Fibroblast of lung (primary cell): ENCODE measurements at regions not wholly inside any gene's neighbourhood (a gene's known extent, or its start where the extent isn't known, plus 50 kb on each side); places are given as distances from the start of the nearest gene placed in this dataset.

Experiments
- DNase-seq, 2 donors: peaks; one replicate each; pipeline versions ENCODE4 v3.0.0 to v3.0.0-alpha.2; 2010; ENCODE audit warnings: low read depth in 2 of 2
- H2AFZ ChIP-seq: 2 replicates; pipeline ENCODE4 v1.5.1; 2012; ENCODE audit warnings: low read length, control low read depth, inconsistent platforms
- H3K27ac ChIP-seq: 2 replicates; pipeline ENCODE4 v1.5.1; 2011; ENCODE audit warnings: low read length, control low read depth; ENCODE audit not compliant: insufficient read depth
- H3K27me3 ChIP-seq: 2 replicates; pipeline ENCODE4 v1.5.1; 2011; ENCODE audit warnings: mild to moderate bottlenecking, low read length; ENCODE audit not compliant: control insufficient read depth, insufficient read depth
- H3K36me3 ChIP-seq: 2 replicates; pipeline ENCODE4 v1.5.1; 2011; ENCODE audit warnings: low read length; ENCODE audit not compliant: control insufficient read depth, insufficient read depth
- H3K4me1 ChIP-seq: 2 replicates; pipeline ENCODE4 v1.5.1; 2011; ENCODE audit warnings: low read length; ENCODE audit not compliant: control insufficient read depth, insufficient read depth; ENCODE audit errors: extremely low read depth
- H3K4me2 ChIP-seq: 2 replicates; pipeline ENCODE4 v1.5.1; 2011; ENCODE audit warnings: low read length, control low read depth; ENCODE audit not compliant: insufficient read depth; ENCODE audit errors: extremely low read depth
- H3K4me3 ChIP-seq, 4 experiments: fragments of 200-600 bp in 1 of 4; sonication (generic) in 1 of 4; replicated peaks in 1 of 4; 2 replicates each; pipeline ENCODE4 v1.5.1; 2011 to 2016; ENCODE audit warnings: low read length in 4 of 4, low read depth in 3 of 4, mild to moderate bottlenecking in 3 of 4, control low read depth in 2 of 4, inconsistent platforms in 1 of 4, mixed read lengths in 1 of 4; ENCODE audit not compliant: insufficient read depth in 1 of 4; ENCODE audit errors: control extremely low read depth in 1 of 4
- H3K79me2 ChIP-seq: 2 replicates; pipeline ENCODE4 v1.5.1; 2012; ENCODE audit warnings: mild to moderate bottlenecking, low read length, inconsistent platforms; ENCODE audit not compliant: control insufficient read depth, insufficient read depth
- H3K9ac ChIP-seq: 2 replicates; pipeline ENCODE4 v1.5.1; 2011; ENCODE audit warnings: mild to moderate bottlenecking, low read length, control low read depth; ENCODE audit not compliant: insufficient read depth
- H3K9me3 ChIP-seq: 2 replicates; pipeline ENCODE4 v1.5.1; 2012; ENCODE audit warnings: low read depth, low read length; ENCODE audit not compliant: control insufficient read depth, insufficient read depth
- H4K20me1 ChIP-seq: 2 replicates; pipeline ENCODE4 v1.5.1; 2011; ENCODE audit warnings: low read length; ENCODE audit not compliant: control insufficient read depth, insufficient read depth; ENCODE audit errors: extremely low read depth
- CTCF ChIP-seq, 2 donors: IDR thresholded peaks in 1 of 2; conservative IDR thresholded peaks in 1 of 2; 1 replicate in 1 of 2; 2 replicates in 1 of 2; pipeline ENCODE4 v1.5.1; 2011 to 2012; ENCODE audit warnings: low read length in 2 of 2, control low read depth in 1 of 2, inconsistent platforms in 1 of 2, low read depth in 1 of 2, mild to moderate bottlenecking in 1 of 2
- EZH2 ChIP-seq: IDR thresholded peaks from 2 replicates; pipeline ENCODE4 v1.5.1; 2012; ENCODE audit warnings: low read length, control low read depth, mild to moderate bottlenecking; ENCODE audit errors: missing control alignments

GRCh38 chr5:68883436-68883835, 210.4 kb upstream of the SLC30A5 start:
- no peaks in the 10 kb centered on the region for H4K20me1 ChIP-seq

GRCh38 chr5:68884144-68884754, 209.6 kb upstream of the SLC30A5 start:
- Histone ChIP-seq H3K4me1 (no peaks in the 10 kb centered on the region), H3K79me2 (no peaks in the 10 kb centered on the region), H3K9ac (no peak overlapping the region), H3K4me3 (no peak overlapping the region), H3K36me3 (no peaks in the 10 kb centered on the region), H2AFZ (no peak overlapping the region), H3K9me3 (no peaks in the 10 kb centered on the region), H4K20me1 (no peaks in the 10 kb centered on the region), H3K4me2 (no peak overlapping the region), H3K27ac (no peak overlapping the region), H3K27me3 (no peaks in the 10 kb centered on the region)
- TF ChIP-seq EZH2 (no peak), CTCF (conservative IDR thresholded peaks at IDR 0.05 in 1 of 2, IDR thresholded peaks at IDR 0.05 in 1 of 2; ENCODE audit: low read depth in 1 of 2, low read length in 2 of 2) (no peak)
- DNase-seq, result no peak

More at GRCh38 chr5:68883436-68883835, 210.4 kb upstream of the SLC30A5 start:
- Histone ChIP-seq H3K27ac (no peak overlapping the region), H3K9ac (no peak overlapping the region), H2AFZ (no peak overlapping the region), H3K4me1 (no peaks in the 10 kb centered on the region), H3K79me2 (no peaks in the 10 kb centered on the region), H3K4me2 (no peak overlapping the region), H3K4me3 (no peak overlapping the region), H3K36me3 (no peaks in the 10 kb centered on the region), H3K9me3 (no peaks in the 10 kb centered on the region), H3K27me3 (no peaks in the 10 kb centered on the region)
- TF ChIP-seq CTCF (conservative IDR thresholded peaks at IDR 0.05 in 1 of 2, IDR thresholded peaks at IDR 0.05 in 1 of 2; ENCODE audit: low read depth in 1 of 2, low read length in 2 of 2) (no peak), EZH2 (no peak)
- DNase-seq, result no peak

- Histone ChIP-seq H3K27me3 (no peaks in the 10 kb centered on the region), H3K4me1 (no peaks in the 10 kb centered on the region), H3K79me2 (no peaks in the 10 kb centered on the region), H3K9me3 (no peaks in the 10 kb centered on the region), H4K20me1 (no peaks in the 10 kb centered on the region), H2AFZ (no peak overlapping the region), H3K4me3 (no peak overlapping the region), H3K9ac (no peak overlapping the region), H3K4me2 (no peak overlapping the region), H3K36me3 (no peaks in the 10 kb centered on the region), H3K27ac (no peak overlapping the region)
- TF ChIP-seq CTCF (conservative IDR thresholded peaks at IDR 0.05 in 1 of 2, IDR thresholded peaks at IDR 0.05 in 1 of 2; ENCODE audit: low read depth in 1 of 2, low read length in 2 of 2) (peak; percentile 16 to 37), EZH2 (no peak)
- DNase-seq, result peak in 1 of 2 donors; percentile 2
These were observed 208.9 kb upstream of the SLC30A5 start for GRCh38 chr5:68884883-68885282.
